ENCODE measurements at regions not wholly inside any gene's neighbourhood (a gene's known extent, or its start where the extent isn't known, plus 50 kb on each side); places are given as distances from the start of the nearest gene placed in this dataset.

DNA sequence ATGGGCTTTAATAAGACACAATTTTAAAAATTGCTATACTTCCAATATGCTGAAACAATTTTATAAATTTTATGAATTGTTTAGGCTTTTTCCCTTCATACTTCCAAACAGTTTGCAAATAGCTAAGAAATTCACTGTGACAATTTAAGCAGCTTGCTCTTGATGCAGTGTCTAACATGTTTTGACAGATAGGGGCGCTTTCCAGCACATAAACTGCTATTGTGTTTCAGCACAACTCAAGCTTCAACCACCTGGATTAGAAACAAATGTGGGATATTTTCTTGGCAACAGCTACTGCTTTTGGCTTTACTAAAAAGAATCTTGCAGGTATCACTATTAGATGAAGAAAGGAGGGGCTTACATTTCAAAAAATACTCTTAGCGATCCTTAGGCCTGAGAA is 565.8 kb upstream of the DPPA4 start:
- DNase-seq (ENCODE audit: low read depth in 2 of 2) = no peak

DNA sequence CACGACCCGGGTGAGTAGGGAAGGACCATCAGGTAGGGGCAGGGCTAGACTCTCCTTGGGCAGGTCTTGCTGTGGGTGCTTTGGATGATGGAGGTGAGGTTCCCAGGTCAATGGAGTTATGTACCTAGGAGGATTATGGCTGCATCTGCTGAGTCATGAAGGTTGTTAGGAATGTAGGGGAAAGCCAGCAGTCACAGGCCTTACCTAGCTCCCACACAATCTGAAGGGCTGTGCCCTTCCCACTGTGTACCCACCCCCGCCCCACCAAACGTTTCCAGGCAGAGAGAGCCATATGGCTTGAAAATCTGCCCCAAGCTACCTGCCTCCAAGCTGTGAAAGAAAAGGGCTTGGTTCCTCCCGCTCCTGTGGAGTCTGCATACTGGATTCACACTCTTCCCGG is 573.4 kb upstream of the DPPA4 start:
- DNase-seq (ENCODE audit: low read depth in 2 of 2) = no peak

- DNase-seq (ENCODE audit: low read depth in 2 of 2) = no peak
Observed at GRCh38 chr3:109918740-109919139, 581.4 kb upstream of the DPPA4 start.

- no peak for DNase-seq (ENCODE audit: low read depth in 2 of 2)
Observed at GRCh38 chr3:109920749-109921148, 583.4 kb upstream of the DPPA4 start.

DNA sequence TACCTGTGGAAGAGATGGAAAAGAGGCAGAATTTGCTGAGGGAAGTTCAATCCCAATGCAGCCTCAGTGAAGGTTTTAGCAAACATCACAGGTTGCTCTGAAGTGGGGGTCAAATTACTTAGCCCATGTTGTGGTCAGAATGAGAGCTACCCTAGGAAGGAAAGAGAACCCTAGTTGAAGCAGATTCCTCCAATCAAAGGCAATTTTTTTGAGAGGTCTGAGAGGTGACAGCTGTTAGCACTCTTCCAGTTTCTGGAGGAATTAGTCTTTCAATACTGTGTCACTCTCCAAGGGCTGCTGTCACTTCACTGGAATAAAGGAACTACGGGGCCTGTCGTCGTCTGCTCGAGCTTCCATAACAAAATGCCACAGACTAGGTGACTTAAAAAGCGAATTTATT is 584.2 kb upstream of the DPPA4 start:
- DNase-seq (ENCODE audit: low read depth in 2 of 2) = no peak

- DNase-seq (ENCODE audit: low read depth in 2 of 2) = no peak
Observed at GRCh38 chr3:109922856-109923255, 585.5 kb upstream of the DPPA4 start.

GRCh38 chr3:109923431-109923830 is 586.1 kb upstream of the DPPA4 start:
- DNase-seq (ENCODE audit: low read depth in 2 of 2) = no peak

- no peak for DNase-seq (ENCODE audit: low read depth in 2 of 2)
Observed at GRCh38 chr3:109924196-109924595, 586.9 kb upstream of the DPPA4 start.

DNA sequence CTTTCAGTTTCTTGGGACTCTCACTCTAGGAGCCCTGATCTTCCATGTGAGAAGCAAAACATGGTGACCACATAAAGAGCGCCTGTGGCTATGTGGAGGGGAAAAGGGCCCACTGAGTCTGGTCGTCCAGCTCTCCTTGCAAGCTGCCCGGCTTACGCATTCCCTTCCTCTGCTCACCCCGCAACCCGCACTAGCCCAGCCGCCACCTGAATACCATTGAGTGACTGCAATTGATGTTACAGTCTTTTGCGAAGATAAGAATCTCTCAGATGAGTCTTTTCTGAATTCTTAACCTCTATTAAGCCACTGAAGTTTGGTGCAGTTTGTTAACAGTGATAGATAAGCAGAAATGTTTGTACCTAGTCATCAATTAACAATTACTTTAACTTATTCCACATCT is 589.0 kb upstream of the DPPA4 start:
- DNase-seq (ENCODE audit: low read depth in 2 of 2) = no peak

- no peak for DNase-seq (ENCODE audit: low read depth in 2 of 2)
Observed at GRCh38 chr3:109927161-109927560, 589.8 kb upstream of the DPPA4 start.

- no peak for DNase-seq (ENCODE audit: low read depth in 2 of 2)
Observed at GRCh38 chr3:109927726-109928125, 590.4 kb upstream of the DPPA4 start.

GRCh38 chr3:109930582-109930981 is 593.2 kb upstream of the DPPA4 start:
- DNase-seq (ENCODE audit: low read depth in 2 of 2) = no peak

DNA sequence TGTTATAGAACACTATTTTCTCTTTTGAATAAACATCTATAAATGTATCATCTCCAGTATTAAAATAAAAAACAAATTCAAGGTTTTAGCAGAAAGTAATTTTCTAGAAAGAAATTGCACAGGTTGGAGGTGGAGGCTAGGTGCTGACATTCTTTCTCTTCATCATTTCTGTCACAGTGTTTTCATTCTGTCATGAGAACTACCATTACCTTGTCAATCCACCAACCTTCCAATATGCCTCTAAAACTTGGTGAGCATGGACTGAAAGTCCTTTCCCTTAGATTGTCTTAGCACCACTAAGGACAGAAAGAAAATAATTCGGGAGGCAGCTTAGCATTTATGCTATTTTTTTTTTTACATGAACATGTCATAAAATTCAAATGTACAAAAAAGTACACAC is 596.2 kb upstream of the DPPA4 start:
- DNase-seq (ENCODE audit: low read depth in 2 of 2) = no peak

GRCh38 chr3:109939817-109940216 is 602.5 kb upstream of the DPPA4 start:
- no peak for DNase-seq (ENCODE audit: low read depth in 2 of 2)

GRCh38 chr3:109943181-109943580 is 605.8 kb upstream of the DPPA4 start:
- DNase-seq (ENCODE audit: low read depth in 2 of 2) = no peak

GRCh38 chr3:109944836-109945235 is 607.5 kb upstream of the DPPA4 start:
- DNase-seq (ENCODE audit: low read depth in 2 of 2) = no peak

DNA sequence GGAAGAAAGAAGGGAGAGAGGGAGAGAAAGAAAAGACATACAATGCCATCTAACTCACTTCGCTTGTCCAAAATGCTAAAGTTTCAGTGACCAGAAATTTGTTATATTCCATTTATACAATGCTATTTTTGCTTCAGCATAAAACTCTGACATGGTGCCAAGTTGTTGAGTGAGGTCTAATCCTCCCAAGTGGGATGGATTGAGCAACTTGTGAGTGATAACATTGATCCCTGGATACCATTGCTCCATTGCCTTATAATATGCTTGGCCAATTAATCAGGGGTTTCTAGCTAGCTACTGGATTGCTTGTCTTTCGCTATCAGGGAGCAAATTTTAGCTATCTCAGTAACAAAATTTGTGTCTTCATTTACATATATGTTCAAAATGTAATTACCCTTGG is 615.6 kb upstream of the DPPA4 start:
- DNase-seq (ENCODE audit: low read depth in 2 of 2) = no peak

DNA sequence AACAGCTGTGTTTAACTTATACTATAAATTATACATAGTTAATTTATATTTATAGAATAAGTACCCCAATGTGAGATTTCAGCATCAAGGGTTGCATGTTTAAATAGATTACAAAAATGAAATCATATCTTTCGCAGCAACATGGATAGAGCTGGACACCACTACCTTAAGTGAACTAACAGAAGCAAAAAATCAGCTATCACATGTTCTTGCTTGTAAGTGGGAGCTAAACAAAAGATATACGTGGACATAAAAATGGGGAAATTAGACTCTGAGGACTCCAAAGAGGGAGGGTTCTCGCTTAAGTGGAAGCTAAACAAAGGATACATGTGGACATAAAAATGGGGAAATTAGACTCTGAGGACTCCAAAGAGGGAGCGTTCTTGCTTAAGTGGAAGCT is 626.5 kb upstream of the DPPA4 start:
- DNase-seq (ENCODE audit: low read depth in 2 of 2) = no peak

DNA sequence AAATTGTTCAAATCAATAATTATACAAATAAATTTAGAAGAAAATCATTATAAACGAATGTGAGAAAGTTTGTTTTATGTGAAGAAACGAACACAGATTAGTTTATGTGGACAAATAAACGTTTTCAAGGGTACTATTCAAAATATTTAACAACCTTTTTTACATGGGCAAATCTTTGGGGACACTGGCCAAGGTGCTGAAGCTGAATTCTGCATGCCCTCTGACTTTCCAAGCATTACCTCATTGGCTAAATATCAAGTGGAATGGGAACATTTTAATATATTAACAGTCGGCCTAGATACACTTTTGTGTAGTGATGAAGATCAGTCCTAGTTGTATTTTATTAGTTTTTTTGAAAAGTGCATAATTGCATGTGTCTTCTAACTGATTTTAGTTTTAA is 636.4 kb upstream of the DPPA4 start:
- DNase-seq (ENCODE audit: low read depth in 2 of 2) = no peak

DNA sequence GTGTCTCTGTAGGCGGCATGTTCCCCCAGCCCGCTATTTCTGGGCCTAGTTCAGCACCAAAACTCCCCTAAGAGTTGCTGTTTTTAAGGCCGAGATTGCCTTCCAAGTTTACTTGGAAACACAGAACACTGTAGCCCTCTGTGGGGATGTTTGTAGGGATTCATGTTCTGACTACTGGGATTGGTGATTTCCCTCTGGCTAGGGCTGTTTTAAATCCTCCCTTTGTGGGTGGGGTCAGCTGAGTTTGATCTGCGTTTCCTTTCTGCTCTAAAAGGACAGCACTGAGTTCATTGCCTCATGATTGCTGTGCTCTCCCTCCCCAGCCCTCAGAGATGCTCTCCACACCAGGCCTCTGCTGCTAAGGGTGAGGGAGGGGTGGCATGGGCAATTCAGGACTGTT is 640.6 kb upstream of the DPPA4 start:
- no peak for DNase-seq (ENCODE audit: low read depth in 2 of 2)

- no peak for DNase-seq (ENCODE audit: low read depth in 2 of 2)
Observed at GRCh38 chr3:109982201-109982600, 644.9 kb upstream of the DPPA4 start.

DNA sequence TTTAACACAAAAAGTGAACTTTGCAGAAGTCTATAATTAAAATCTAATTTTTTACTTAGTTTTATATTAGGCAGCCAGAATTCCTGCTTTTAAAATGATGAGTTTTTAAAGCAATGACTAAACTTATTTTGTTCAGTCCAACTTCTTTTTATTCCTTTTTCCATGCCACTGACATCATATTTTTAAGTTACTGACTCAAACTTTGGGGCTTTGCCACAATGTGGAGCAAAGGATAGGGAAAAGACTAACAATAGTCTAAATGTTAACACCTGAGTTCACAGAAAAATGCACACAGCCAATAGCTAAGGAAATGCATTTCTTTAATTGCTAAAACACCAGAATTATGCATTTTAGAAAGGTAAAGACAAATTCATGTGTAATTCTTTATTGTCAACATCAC is 647.6 kb upstream of the DPPA4 start:
- no peak for DNase-seq (ENCODE audit: low read depth in 2 of 2)

DNA sequence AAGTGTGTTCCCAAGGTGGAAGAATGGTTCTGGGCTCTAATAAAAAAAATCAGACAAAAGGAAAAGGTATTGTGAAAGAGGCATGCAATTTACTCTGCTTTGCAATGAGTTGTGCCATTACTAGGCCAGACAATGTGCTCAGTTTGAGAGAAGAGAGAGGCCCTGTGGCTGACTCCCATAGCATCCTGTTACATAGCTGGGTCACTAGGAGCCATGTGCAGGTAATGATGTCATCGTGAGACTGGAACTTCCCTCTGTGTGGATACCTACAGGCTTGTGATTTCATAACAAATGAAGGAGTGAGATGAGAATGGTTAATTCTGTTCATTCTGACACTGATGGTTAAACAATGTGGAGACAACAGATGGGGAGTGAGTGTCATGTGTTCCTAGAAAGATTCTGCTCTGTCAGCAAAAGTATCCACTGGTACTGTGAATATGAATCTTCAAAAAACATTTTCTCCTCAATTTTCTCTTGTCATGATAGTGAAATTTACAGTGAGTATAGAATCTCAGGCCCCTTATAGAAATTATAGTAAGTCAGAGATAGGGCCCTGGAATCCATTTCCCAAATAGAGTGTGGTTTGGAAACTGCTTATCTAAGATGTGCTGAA is 648.7 kb upstream of the DPPA4 start:
- DNase-seq (ENCODE audit: low read depth in 2 of 2) = no peak

GRCh38 chr3:109994853-109995252 is 657.5 kb upstream of the DPPA4 start:
- DNase-seq (ENCODE audit: low read depth in 2 of 2) = no peak

DNA sequence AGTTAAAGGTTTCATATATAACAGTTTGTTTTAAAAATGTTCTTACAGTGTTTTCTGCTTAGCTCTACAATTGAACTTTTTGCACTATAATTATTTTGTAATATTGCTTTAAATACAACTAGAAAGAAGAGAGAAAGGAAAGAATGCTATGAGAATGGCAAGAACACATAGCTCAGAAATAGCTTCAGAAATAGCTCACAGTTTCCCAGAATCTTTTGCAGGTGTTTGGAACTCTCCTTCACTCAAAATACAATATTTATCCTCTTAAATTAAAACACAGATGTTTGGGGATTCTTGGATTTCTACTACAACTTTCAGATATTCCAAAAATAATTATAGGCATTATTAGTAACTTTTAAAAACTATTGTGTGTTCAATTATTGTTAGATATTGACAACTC is 658.0 kb upstream of the DPPA4 start:
- no peak for DNase-seq (ENCODE audit: low read depth in 2 of 2)
